SW480 (cell line): ENCODE measurements at regions not wholly inside any gene's neighbourhood (a gene's known extent, or its start where the extent isn't known, plus 50 kb on each side); places are given as distances from the start of the nearest gene placed in this dataset.
A peak's percentile ranks its signal among the peaks of the same experiment; 100 is the strongest.

Experiments used
- DNase-seq: peaks from one replicate; pipeline ENCODE4 v3.0.0-alpha.2; 2016; ENCODE audit warnings: low spot score

DNA sequence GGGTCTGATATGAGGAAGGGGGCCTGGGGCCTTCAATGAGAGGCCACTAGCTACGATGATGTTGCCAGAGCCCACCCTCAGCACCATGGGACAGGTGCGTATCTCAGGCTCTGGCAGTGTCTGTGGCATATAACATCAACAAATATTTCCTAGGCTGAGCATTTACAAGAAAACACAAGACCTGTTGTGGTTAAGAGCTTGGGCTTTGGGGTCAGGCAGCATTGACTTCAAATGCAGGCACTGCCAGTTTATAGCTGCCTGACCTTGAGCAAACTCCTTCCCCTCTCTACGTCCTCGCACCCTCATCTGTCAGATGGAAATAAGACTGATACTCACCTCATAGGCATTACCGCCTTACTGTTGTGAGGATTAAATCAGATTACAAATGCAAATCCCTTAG, 156.0 kb downstream of the KATNAL1 start:
- DNase-seq = no peak

DNA sequence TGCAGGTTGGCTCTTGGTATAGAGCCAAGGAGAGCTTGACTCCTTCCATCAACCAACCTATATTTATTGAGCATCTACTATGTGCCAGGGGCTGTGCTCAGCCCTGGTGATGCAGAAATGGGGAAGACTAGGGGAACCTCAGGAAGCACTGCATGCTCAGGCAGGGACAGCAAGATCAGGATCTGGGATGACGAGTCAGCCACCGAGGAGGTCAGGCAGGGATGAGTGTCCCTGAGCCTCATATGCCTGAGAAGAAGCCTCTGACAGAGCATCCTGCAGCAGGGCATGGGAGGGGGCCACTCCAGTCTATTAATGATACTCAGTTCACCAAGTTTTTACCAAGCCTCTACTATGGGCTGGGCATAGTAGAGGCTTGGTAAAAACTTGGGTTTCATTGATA, 158.1 kb downstream of the KATNAL1 start:
- DNase-seq = no peak

DNA sequence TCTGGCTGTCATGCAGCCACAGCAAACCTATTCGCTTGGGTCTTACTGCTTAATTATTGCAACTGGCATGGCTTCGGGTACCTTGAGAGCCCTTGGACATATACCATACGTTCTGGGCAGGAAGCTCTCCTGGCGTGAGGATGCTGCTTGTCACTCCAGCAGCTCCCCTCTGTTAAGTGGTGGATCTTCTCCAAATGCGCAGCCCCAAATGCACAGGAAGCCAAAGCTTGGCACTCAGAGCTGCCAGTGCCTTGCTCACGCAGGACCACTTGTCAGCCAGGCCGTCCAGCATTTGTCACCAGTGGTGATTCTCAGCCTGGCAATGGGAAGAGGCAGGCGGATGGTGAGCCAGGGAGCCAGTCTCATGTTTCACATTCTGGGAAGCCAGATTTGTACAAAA, 158.6 kb downstream of the KATNAL1 start:
- DNase-seq = no peak

DNA sequence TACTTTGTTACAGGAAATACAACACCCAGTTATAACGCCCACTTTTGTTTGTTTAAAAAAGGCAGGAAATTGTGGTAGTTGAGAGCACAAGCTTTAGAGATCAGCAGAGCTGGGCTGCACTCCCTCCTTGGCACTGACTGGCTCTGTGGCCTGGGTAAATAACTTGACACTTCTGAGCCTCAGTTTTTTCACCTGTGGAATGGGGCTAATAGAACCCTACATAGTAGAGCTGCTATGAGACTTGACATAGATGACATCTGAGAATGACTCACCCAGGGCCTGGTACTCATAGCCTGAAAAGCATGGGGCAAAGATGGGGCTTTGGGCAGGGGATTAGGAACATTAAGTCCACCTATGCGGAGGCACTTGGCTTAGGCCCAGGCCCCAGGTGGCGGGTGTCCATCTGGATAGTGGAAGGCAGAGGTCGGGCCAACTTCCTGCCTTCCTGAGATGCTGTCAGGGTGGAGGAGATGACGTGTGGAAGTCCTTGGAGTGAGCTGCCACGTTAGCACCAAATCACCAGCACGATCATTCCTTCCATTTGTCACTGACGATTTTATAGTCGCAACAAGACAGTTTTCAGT, 159.1 kb downstream of the KATNAL1 start:
- no peak for DNase-seq

DNA sequence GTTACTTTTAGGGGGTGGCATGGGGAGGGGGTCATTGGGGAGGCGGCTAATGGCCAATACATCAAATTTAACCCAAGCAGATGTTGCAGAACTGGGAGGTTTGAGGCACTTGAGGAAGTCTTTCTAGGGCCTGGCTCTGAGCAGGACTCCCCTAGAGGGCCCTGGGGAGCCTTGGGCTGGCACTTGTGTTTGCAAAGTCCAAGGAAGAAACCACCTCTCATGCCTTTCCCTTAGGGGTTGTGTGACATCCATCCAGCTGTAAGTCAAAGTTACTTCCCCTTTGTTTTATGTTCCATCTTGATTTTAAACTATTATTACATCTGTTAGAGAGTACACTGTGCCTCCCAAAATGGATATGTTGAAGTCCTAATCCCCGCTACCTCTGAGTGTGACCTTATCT, 159.9 kb downstream of the KATNAL1 start:
- no peak for DNase-seq

DNA sequence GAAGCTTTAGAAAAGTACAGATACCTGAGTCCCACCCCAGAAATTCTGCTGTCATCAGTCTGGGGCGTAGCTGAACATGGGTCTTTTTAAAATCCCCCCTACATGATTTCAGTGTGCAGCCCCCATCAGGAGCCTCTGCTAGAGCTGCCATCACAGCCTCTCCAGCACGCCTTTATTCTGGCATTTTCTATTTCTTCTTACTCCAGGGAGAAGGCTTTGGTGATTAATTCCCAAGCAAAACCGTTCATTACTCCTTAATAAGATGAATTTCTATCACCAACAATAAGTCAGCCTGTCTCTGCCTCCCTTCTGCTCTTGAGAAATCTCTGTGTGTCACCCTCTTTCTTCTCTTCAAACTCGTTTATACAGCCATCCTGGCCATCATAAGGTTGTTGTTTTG, 160.3 kb downstream of the KATNAL1 start:
- DNase-seq = no peak

DNA sequence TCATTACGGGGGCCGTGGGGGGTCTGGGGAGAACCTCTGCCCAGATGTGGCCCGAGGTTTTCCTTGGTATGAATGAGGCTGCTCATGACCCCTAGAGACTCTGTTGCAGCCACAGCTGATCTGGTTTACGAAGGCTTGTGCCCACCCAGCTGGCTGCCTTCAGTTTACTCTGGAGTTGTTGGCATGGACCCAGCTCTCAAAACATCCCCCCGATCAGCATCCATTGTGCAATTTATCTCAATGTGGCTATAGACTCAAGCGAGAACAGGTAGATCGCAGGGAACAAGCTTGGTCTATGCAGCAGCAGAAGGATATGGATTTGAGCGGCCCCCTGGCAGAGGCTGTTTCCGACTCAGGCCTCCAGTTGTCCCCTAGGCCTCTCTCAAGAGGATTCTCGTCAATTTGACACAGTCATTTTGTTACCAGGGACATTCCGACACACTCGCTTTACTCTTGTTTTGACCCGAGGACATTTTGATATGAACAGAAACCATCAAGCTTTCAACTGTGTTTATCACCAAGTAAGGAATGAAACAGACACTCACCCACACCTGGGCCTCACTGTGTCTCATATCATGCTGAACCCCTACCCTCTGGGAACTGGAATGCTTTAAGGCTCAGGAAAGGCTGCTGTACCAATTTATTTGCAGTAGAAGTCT, 161.5 kb downstream of the KATNAL1 start:
- DNase-seq = no peak

DNA sequence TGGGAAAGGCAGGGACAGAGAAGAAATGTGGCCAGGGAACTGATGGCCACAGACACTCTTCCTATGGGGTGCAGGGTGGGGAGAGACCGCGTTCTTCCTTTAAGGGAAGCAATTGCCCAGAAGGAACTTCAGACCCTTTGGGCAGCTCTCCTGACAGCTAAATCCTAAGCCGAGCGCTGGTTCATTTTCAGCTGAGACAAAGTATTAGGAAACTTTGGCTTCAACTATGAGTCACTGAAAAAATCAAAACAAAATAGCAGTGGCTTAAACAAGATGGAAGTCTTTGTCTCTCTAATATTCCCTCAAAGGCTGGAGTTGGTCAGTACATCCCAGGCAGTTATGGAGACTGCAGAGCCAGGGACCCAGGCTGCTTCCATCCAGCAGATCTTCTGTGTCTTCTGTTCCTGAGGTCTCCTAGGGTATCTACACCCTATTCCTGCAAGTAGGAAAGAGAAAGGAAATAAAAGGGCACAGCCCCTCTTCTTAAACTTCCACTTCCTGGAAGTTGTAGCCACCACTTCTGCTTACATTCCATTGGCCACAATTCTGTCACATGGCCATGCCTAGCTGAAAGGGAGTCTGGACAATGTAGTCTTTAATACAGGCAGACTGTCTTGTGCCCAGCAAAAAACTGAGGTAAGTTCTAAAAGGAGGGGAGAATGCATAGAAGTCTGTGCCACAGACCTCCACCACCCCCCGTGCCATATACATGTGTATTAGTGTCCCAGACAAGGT, 163.5 kb downstream of the KATNAL1 start:
- no peak for DNase-seq

DNA sequence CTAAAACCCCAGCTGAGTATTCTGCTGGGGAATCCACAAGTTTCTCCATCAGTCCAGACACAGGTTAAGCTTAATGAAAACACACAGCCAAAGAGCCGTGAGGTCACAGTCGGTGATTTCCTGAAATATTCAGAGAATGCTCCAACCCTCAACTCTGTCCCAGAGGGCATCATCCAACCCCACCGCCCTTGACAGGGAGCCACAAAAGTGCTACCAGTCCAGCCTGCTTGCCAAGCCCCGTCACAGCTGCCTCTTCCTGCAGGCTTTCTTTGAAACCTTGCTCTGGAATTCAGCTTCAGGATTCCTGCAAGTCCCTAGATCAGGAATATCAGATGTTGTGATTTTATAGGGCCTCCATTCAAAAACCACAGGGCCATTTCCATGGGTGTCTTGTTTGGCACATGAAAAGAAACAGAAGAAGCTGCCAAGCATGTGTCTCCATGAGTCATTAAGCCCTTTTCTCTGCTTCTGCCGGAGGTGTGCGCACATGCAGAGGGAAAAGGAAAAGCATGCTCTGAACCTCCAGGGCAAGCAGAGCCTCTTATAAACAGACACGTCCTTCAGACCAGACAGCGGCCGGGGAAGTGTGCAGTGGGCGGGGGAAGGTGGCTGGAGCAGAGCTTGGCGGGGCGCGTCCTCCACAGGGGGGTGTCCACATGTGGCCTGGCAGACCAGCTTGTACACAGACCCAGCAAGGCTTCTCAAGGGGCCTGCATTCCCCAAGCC, 164.7 kb downstream of the KATNAL1 start:
- DNase-seq = peak; percentile 90

DNA sequence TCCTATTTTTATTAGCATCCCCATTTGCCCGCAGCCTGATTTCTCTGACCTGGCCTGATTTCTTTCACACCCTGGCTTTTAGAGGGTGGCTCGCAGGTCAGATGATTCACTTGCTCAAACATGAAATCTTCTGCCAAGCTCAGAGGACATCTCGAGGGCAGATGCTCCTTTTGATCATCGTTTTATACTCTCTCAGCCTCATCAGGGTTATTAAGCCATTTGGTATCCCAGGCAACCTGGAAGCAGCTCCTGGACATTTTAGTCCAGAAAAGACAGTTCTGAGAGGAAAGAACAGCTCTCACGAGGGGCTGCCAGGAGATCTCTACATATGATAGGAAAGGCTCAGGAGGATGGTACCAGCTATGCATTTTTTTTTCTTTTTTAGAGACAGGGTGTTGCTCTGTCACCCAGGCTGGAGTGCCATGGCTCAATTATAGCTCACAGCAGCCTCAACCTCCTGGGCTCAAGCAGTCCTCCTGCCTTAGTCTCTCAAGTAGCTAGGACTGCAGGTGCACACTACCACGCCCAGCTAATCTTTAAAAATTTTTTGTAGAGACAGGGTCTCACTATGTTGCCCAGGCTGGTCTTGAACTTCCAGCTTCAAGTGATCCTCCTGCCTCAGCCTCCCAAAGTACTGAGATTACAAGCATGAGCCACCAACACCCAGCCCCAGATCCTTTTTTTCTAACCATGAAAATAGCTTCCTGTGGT, 165.4 kb downstream of the KATNAL1 start:
- DNase-seq = no peak

DNA sequence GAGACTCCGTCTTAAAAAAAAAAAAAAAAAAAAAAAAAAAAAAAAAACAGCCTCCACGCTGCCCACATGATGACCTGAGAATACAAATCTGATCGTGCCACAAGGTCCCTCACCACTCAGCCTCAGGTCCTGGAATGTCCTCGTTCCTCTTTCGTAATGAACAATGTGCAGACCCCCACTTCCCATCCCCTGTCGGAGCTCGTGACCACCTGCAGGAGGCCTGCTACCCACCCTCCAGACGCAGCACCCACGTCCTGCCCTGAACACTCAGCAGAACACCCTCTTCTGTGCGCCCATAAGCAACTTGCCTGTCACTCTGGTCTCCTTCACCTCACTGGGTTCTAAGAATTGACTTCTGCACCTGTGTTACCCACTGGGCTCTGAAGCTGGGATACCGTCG, 166.4 kb downstream of the KATNAL1 start:
- DNase-seq = no peak

DNA sequence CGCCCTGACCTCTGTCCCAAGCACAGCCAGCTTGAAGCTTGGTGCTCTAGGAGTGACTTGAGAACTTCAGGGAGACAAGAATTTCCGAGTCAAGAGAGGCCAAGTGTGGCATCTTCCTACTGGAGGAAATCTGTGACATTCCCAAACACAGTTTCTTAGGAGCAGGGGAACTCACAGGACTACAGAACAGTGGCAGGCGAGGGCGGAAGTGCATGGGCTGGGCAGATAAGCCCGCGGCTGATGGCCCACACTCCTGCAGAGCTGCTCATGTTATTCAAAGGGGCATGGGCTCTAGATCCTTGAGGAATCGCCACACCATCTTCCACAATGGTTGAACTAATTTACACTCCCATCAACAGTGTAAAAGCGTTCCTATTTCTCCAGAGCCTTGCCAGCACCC, 168.8 kb downstream of the KATNAL1 start:
- no peak for DNase-seq

DNA sequence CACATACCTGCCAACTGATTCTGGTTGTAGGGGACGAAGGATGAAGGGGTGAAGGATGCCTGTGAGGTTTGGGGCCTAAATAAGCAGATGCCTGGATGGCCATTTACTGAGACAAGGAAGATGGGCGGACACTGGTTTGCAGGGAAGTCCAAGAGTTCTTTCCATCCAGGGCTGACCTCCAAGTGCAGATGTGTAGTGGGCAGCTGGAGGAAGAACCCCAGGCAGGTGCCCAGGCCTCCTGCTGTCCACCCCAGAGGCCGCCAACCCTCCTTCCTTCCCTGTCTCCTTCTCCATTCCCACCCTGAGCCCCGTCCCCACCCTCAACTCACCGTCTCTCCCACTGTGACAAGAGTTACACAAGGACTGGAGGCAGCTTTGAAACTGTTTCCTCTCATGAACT, 171.5 kb downstream of the KATNAL1 start:
- DNase-seq = no peak

DNA sequence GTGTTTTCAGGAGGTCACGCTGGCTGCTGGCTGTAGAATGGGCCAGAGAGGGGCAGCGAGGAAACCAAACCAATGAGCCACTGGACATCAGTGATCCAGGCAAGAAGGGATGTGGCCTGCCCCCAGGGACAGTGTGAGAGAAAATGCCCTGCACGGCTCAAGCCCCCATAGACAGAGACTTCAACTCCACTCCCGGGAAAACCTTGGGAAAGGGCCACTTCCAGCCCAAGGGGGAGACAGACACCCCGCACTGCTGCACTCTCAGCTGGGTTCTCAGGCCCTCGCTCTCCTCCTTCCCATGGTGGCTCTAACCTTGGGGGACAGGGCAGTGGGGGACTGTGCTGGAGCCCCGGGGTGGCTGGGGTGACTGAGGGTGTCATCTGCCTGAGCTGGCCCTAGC, 172.0 kb downstream of the KATNAL1 start:
- no peak for DNase-seq

DNA sequence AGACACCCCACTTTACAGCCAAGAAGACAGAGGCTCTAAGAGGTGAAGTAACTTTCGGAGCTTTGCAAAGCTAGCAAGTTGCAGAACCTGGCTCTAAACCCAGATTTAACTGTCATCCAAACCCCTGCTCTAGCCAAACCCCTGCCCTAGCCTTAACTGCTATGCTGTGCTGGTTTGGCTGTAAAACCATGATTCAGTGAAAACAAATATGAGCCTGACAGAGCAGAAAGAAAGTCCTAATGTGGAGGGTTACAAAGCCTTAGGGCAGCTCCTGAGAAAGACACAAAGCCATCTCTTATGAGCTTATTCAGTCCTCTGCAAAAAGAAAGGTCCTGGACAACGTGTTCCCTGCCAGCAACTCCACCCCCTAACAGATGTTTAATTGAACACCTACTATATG, 172.8 kb downstream of the KATNAL1 start:
- DNase-seq = no peak

DNA sequence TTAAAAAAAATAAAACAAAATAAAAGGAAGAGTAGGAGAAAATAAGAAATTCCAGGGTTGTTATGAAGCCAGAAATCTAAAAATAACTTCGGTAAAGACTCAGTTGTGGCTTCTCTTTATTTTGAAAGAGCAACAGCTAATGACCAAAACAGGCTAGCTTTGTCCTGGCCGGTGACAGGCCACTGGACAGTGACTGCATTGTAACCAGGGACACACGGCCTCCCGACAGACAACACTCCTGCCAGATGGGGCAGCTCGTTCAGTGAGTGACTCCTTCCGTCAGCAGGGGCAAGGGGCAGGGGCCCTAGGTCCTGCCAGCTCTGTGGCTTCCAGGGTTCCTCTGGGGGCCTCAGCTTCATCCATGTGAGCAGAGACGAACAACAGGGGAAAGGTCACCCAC, 173.4 kb downstream of the KATNAL1 start:
- no peak for DNase-seq

DNA sequence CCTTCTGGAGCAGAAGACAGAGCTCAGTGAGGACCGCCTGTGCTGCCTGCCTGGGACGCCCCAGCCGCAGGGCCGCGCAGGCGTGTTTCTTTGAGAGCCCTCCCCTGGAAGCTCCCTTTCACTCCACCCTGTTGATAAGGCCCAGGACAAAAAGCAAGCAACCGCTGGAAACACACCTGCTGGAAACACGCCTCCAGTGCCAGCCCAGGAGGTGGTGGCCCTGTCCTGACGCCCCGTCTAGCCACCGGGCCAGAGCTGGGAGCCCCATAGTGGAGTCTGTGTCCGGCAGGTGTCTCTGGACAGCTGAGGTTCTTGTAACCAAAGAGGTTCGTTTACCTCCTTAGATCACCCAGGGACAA, 173.8 kb downstream of the KATNAL1 start:
- no peak for DNase-seq

DNA sequence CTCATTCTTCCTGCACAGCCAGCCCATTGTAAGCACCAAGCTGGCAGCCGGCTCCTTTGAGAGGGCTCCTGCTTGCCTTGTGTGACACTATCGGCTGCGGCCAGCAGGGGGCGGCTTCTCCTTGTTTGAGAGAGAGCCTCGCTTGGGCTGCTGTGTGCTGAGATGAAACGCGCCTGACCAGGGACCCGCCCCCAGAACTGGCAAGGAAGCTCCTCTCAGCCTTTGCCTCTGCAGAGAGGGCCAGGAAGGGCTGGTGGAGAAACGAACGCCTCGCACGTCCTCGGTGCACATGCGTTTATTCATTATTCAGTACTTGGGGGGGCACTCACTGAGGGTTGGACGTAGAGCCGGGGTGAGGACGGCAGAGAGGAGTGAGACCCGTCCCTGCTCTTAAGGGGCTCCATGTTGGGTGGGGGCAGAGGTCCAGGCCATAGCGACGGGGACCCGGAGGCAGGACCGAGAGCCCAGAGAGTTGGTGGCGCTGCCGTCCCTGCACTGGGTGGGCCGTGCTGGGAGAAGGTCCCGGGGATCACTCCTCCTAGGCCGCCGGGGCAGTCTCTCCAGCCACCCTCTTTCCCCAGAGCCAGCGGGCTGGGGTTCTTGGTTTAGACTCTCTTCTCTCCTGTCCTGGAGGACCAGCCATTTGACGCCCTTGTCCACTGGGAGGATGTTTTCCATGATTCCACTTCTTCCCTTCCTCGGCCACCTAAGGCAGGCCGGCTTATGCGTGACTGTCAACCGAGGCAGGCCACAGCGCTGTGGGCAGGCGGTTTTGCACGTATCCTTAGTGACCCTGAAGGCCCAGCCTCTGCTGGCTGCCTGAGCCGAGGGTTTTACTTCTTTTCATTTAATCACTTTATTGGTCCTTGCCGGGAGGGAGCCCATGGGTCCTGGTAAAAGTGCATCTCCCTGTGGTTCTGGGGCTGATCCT, 174.5 kb downstream of the KATNAL1 start:
- peak; percentile 85 for DNase-seq

DNA sequence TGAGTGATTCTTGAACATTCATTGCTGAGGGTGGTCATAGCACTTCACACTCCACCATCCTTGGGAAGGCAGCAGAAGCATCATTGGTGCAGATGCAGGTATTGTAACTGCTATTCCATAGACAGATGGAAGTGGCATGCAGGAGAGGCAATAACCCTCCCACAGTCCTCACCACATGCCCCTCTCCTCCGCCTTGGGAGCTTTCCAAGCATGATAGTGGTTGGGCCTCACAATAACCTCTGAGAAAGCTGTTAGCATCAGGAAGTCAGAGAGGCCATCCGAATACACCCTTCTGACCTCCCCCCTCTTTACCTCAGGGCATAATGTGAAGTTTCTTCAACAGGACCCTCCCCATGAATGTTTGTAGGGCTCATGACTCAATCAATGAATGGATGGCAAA, 177.9 kb downstream of the KATNAL1 start:
- DNase-seq = no peak

DNA sequence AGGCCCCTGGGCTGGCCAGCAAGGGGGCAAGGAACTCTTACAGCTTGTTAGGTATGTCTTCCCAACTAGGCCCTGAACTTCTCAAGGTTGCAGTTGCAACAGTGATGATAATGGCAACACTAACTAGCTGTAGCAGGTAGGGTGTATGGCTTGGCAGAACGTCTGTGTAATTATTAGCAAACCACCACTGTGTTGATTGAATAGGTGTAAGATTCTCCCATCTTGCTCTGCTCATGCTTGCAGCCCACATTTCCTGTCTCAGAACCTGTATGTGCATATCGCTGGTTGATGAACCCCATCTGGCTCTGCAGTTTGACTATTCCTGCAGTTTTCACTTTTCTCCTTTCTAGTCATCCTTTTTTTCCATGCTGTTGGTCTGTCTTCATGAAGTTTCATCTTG, 178.8 kb downstream of the KATNAL1 start:
- DNase-seq = no peak

DNA sequence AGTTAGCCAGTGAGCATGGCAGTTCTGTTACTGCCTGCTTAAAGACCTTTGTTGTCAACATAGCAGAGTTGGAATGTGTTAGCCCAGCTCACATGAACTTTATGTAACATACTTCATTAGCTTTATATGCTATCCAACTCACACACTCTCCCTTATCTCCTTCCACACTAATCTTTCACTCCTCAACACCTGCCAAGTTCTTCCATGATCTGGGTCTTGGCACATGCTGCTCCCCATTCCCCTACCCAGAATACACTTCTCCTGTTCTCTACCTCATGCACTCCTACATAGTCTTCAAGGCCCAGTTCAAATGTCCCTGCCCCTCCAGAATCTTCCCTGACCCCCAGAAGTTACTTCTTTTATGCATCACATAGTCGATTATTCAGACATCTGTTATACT, 179.3 kb downstream of the KATNAL1 start:
- no peak for DNase-seq
